HEK293 (cell line): ENCODE measurements at regions not wholly inside any gene's neighbourhood (a gene's known extent, or its start where the extent isn't known, plus 50 kb on each side); places are given as distances from the start of the nearest gene placed in this dataset.

Source experiments
- CTCF ChIA-PET: fragments of 350-600 bp; formaldehyde crosslinking; extraction: SDS; loops from one replicate; lab custom pipeline; 2021; ENCODE audit warnings: antibody characterized with exemption; lab: Yijun Ruan, JAX
- POLR2A ChIA-PET: fragments of 300-600 bp; formaldehyde crosslinking; extraction: SDS; loops from one replicate; lab custom pipeline; 2020; ENCODE audit warnings: antibody characterized with exemption, inconsistent platforms; lab: Yijun Ruan, JAX
- H3K27ac ChIP-seq: fragments of 200-500 bp; sonication (Bioruptor generic); 2 replicates; pipeline ENCODE4 v1.5.1; 2014; ENCODE audit warnings: low read depth, low read length, control low read depth, inconsistent platforms; ENCODE audit errors: extremely low read depth
- H3K36me3 ChIP-seq, 2 experiments: fragments of 200-500 bp in 1 of 2; sonication (Bioruptor generic) in 1 of 2; 1 replicate in 1 of 2; 2 replicates in 1 of 2; pipeline ENCODE4 v1.5.1; 2014 to 2017; ENCODE audit warnings: inconsistent platforms in 2 of 2, low read length in 2 of 2; ENCODE audit not compliant: control insufficient read depth in 2 of 2, insufficient read depth in 1 of 2
- H3K4me1 ChIP-seq: fragments of 200-500 bp; sonication (Bioruptor generic); 2 replicates; pipeline ENCODE4 v1.5.1; 2014; ENCODE audit warnings: mild to moderate bottlenecking, low read length, inconsistent platforms; ENCODE audit not compliant: control insufficient read depth, insufficient read depth
- H3K4me3 ChIP-seq: 2 replicates; pipeline ENCODE4 v1.5.1; 2011; ENCODE audit warnings: low read depth, mild to moderate bottlenecking, control low read depth, low read length, moderate library complexity
- H3K9me3 ChIP-seq: fragments of 200-500 bp; sonication (Bioruptor generic); 2 replicates; pipeline ENCODE4 v1.5.1; 2014; ENCODE audit warnings: low read depth, low read length, inconsistent platforms; ENCODE audit not compliant: control insufficient read depth, insufficient read depth
- BCL11B ChIP-seq: fragments of 450-650 bp; formaldehyde crosslinking; IDR thresholded peaks from 2 replicates; pipeline ENCODE4 v1.5.1; 2016; ENCODE audit warnings: low read depth, missing biosample characterization, missing genetic modification characterization
- GLI2 ChIP-seq: fragments of 450-650 bp; formaldehyde crosslinking; IDR thresholded peaks from 2 replicates; pipeline ENCODE4; 2017; ENCODE audit warnings: missing biosample characterization, missing genetic modification characterization, low read depth, borderline replicate concordance
- KLF9 ChIP-seq: fragments of 450-650 bp; formaldehyde crosslinking; IDR thresholded peaks from 2 replicates; pipeline ENCODE4 v1.5.1; 2016; ENCODE audit warnings: missing biosample characterization, missing genetic modification characterization, low read depth
- OSR2 ChIP-seq: fragments of 450-650 bp; formaldehyde crosslinking; IDR thresholded peaks from 2 replicates; pipeline ENCODE4 v1.5.1; 2016; ENCODE audit warnings: missing biosample characterization, missing genetic modification characterization
- REPIN1 ChIP-seq: fragments of 450-650 bp; formaldehyde crosslinking; IDR thresholded peaks from 2 replicates; pipeline ENCODE4 v1.5.1; 2017; ENCODE audit warnings: missing biosample characterization, missing genetic modification characterization, low read depth
- SETDB1 ChIP-seq: IDR thresholded peaks from one replicate; pipeline ENCODE4 v1.6.1; 2017; ENCODE audit warnings: mild to moderate bottlenecking, low read length, moderate library complexity, mixed read lengths; ENCODE audit not compliant: insufficient read length
- TRIM28 ChIP-seq: IDR thresholded peaks from 2 replicates; pipeline ENCODE4 v1.6.1; 2011; ENCODE audit warnings: low read length, control low read depth, borderline replicate concordance
- YY1 ChIP-seq: fragments of 450-650 bp; formaldehyde crosslinking; IDR thresholded peaks from 2 replicates; pipeline ENCODE4 v1.5.1; 2018; ENCODE audit warnings: missing biosample characterization, missing genetic modification characterization
- ZBTB21 ChIP-seq: fragments of 450-650 bp; formaldehyde crosslinking; IDR thresholded peaks from 2 replicates; pipeline ENCODE4 v1.5.1; 2017; ENCODE audit warnings: missing biosample characterization, missing genetic modification characterization
- ZNF138 ChIP-seq: fragments of 450-650 bp; formaldehyde crosslinking; IDR thresholded peaks from 2 replicates; pipeline ENCODE4 v1.5.1; 2016; ENCODE audit warnings: missing biosample characterization, missing genetic modification characterization, borderline replicate concordance
- ZNF23 ChIP-seq: fragments of 450-650 bp; formaldehyde crosslinking; IDR thresholded peaks from 2 replicates; pipeline ENCODE4 v1.5.1; 2016; ENCODE audit warnings: missing biosample characterization, missing genetic modification characterization, borderline replicate concordance
- ZNF292 ChIP-seq: fragments of 450-650 bp; formaldehyde crosslinking; IDR thresholded peaks from 2 replicates; pipeline ENCODE4 v1.5.1; 2016; ENCODE audit warnings: low read depth, missing biosample characterization, missing genetic modification characterization, borderline replicate concordance
- ZNF394 ChIP-seq: fragments of 450-650 bp; formaldehyde crosslinking; IDR thresholded peaks from 2 replicates; pipeline ENCODE4 v1.5.1; 2016; ENCODE audit warnings: missing biosample characterization, missing genetic modification characterization, mild to moderate bottlenecking, moderate library complexity, borderline replicate concordance
- ZNF426 ChIP-seq: fragments of 450-650 bp; formaldehyde crosslinking; IDR thresholded peaks from 2 replicates; pipeline ENCODE4 v1.5.1; 2017; ENCODE audit warnings: missing biosample characterization, missing genetic modification characterization, mild to moderate bottlenecking, inconsistent platforms, moderate library complexity
- ZNF48 ChIP-seq: fragments of 450-650 bp; formaldehyde crosslinking; IDR thresholded peaks from 2 replicates; pipeline ENCODE4 v1.5.1; 2016; ENCODE audit warnings: missing biosample characterization, missing genetic modification characterization
- ZNF624 ChIP-seq: fragments of 450-650 bp; formaldehyde crosslinking; IDR thresholded peaks from 2 replicates; pipeline ENCODE4 v1.5.1; 2017; ENCODE audit warnings: missing biosample characterization, missing genetic modification characterization
- ZNF677 ChIP-seq: fragments of 450-650 bp; IDR thresholded peaks from 2 replicates; pipeline ENCODE4 v1.5.0; 2018; ENCODE audit warnings: missing biosample characterization, mild to moderate bottlenecking, missing genetic modification characterization, moderate library complexity
- TF ChIP-seq, protein P1 (sequence below): fragments of 450-650 bp; formaldehyde crosslinking; IDR thresholded peaks from 2 replicates; pipeline ENCODE4 v1.5.1; 2016; ENCODE audit warnings: missing biosample characterization, missing genetic modification characterization
- TF ChIP-seq, protein P2 (sequence below): fragments of 450-650 bp; formaldehyde crosslinking; conservative IDR thresholded peaks from 2 replicates; pipeline ENCODE4 v1.5.1; 2016; ENCODE audit warnings: low read depth, missing biosample characterization, missing genetic modification characterization

DNA sequence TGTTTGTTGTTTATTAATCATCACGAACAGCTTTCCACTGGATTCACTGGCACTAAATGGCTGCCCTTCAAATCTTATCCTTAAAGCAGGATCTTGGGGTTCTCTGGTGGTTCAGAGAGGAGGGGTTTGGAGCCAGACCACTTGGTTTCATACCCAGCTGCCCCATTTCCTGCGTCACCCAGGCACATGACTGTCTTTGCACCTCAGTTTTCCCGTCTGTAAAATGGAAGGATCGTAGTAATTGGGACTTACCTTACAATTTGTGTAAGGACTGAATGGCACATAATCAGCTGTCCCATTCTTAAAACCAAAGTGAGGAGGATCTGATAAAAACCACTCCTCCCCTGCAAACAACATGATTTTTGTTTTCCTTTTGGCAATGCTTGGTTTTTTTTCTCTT, 318.3 kb downstream of the ZNF536 start:
- CTCF ChIA-PET, result interaction anchor here (0.7 to 10.7 kb wide), 5 partner anchors 8 to 344 kb away, joined by 3 to 225 read pairs (median 3); no protein-coding TSS in a partner anchor
- Histone ChIP-seq H3K9me3 (no peaks in the 10 kb centered on the region), H3K27ac (no peak overlapping the region), H3K4me1 (0 out of 2 replicates have a peak, but pooled peaks cover 5% of the 10 kb centered on the region), H3K4me3 (no peak overlapping the region), H3K36me3 (no peaks in the 10 kb centered on the region)
- POLR2A ChIA-PET, result no interaction called here
- TF ChIP-seq BCL11B (tag by site-specific recombination) (no peak), SETDB1 (no peak), REPIN1 (tag by site-specific recombination) (no peak), ZNF23 (tag by site-specific recombination) (no peak), YY1 (tag by site-specific recombination) (no peak), ZBTB21 (tag by site-specific recombination) (no peak), OSR2 (tag by site-specific recombination) (no peak), ZNF426 (tag by site-specific recombination) (no peak), ZNF394 (tag by site-specific recombination) (no peak), GLI2 (tag by site-specific recombination) (no peak), TRIM28 (no peak), ZNF292 (no peak), ZNF677 (tag by site-specific recombination) (no peak), KLF9 (tag by site-specific recombination) (no peak), ZNF138 (tag by site-specific recombination) (no peak), ZNF624 (tag by site-specific recombination) (no peak), ZNF48 (tag by site-specific recombination) (no peak)
- TF ChIP-seq, protein P1, sequence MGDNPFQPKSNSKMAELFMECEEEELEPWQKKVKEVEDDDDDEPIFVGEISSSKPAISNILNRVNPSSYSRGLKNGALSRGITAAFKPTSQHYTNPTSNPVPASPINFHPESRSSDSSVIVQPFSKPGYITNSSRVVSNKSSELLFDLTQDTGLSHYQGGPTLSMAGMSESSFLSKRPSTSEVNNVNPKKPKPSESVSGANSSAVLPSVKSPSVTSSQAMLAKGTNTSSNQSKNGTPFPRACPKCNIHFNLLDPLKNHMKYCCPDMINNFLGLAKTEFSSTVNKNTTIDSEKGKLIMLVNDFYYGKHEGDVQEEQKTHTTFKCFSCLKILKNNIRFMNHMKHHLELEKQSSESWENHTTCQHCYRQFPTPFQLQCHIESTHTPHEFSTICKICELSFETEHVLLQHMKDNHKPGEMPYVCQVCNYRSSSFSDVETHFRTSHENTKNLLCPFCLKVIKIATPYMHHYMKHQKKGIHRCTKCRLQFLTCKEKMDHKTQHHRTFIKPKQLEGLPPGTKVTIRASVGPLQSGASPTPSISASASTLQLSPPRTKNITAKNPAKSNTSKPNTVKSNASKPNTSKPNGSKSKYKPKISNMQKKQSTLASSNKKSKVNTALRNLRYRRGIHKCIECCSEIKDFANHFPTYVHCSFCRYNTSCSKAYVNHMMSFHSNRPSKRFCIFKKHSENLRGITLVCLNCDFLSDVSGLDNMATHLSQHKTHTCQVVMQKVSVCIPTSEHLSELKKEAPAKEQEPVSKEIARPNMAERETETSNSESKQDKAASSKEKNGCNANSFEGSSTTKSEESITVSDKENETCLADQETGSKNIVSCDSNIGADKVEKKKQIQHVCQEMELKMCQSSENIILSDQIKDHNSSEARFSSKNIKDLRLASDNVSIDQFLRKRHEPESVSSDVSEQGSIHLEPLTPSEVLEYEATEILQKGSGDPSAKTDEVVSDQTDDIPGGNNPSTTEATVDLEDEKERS (tag by site-specific recombination), result no peak
- TF ChIP-seq, protein P2, sequence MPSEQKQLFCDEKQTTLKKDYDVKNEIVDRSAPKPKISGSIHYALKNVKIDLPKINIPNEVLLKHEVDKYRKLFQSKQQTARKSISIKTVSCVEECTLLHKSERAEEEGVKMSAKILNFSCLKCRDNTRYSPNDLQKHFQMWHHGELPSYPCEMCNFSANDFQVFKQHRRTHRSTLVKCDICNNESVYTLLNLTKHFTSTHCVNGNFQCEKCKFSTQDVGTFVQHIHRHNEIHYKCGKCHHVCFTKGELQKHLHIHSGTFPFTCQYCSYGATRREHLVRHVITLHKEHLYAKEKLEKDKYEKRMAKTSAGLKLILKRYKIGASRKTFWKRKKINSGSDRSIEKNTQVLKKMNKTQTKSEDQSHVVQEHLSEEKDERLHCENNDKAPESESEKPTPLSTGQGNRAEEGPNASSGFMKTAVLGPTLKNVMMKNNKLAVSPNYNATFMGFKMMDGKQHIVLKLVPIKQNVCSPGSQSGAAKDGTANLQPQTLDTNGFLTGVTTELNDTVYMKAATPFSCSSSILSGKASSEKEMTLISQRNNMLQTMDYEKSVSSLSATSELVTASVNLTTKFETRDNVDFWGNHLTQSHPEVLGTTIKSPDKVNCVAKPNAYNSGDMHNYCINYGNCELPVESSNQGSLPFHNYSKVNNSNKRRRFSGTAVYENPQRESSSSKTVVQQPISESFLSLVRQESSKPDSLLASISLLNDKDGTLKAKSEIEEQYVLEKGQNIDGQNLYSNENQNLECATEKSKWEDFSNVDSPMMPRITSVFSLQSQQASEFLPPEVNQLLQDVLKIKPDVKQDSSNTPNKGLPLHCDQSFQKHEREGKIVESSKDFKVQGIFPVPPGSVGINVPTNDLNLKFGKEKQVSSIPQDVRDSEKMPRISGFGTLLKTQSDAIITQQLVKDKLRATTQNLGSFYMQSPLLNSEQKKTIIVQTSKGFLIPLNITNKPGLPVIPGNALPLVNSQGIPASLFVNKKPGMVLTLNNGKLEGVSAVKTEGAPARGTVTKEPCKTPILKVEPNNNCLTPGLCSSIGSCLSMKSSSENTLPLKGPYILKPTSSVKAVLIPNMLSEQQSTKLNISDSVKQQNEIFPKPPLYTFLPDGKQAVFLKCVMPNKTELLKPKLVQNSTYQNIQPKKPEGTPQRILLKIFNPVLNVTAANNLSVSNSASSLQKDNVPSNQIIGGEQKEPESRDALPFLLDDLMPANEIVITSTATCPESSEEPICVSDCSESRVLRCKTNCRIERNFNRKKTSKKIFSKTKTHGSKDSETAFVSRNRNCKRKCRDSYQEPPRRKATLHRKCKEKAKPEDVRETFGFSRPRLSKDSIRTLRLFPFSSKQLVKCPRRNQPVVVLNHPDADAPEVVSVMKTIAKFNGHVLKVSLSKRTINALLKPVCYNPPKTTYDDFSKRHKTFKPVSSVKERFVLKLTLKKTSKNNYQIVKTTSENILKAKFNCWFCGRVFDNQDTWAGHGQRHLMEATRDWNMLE (tag by site-specific recombination), result no peak
